Breast epithelium (tissue), 4 donors: ENCODE measurements at regions not wholly inside any gene's neighbourhood (a gene's known extent, or its start where the extent isn't known, plus 50 kb on each side); places are given as distances from the start of the nearest gene placed in this dataset.

Source experiments
- DNase-seq, 2 donors: peaks; one replicate each; pipeline ENCODE4 v3.0.0-alpha.2; 2019; ENCODE audit warnings: low spot score in 2 of 2
- H3K27ac ChIP-seq, 2 donors: fragments of 200-600 bp; sonication (generic) in 1 of 2; one replicate each; pipeline ENCODE4 v1.5.1; 2016 to 2019; ENCODE audit warnings: mild to moderate bottlenecking in 1 of 2
- H3K27me3 ChIP-seq, 2 donors: fragments of 200-600 bp; sonication (generic) in 1 of 2; one replicate each; pipeline versions ENCODE4 v1.5.1 to v1.6.0; 2017 to 2019; ENCODE audit warnings: control low read depth in 1 of 2, mild to moderate bottlenecking in 1 of 2
- H3K36me3 ChIP-seq: fragments of 200-600 bp; one replicate; pipeline ENCODE4 v1.5.1; 2019
- H3K4me1 ChIP-seq, 2 donors: fragments of 200-600 bp; sonication (generic); one replicate each; pipeline ENCODE4 v1.5.1; 2016 to 2019; ENCODE audit warnings: control low read depth in 1 of 2
- H3K4me3 ChIP-seq, 3 donors: fragments of 200-600 bp; sonication (generic); 1 replicate in 2 of 3; 2 replicates in 1 of 3; pipeline ENCODE4 v1.5.1; 2016 to 2019; ENCODE audit warnings: mild to moderate bottlenecking in 3 of 3, moderate library complexity in 2 of 3
- H3K9me3 ChIP-seq, 2 donors: fragments of 200-600 bp; sonication (generic) in 1 of 2; one replicate each; pipeline ENCODE4 v1.5.1; 2016 to 2019; ENCODE audit warnings: control low read depth in 1 of 2
- CTCF ChIP-seq, 3 donors: fragments of 450-650 bp; IDR thresholded peaks; one replicate each; pipeline ENCODE4 v1.5.1; 2016 to 2017; ENCODE audit warnings: antibody characterized with exemption in 3 of 3, mild to moderate bottlenecking in 3 of 3, moderate library complexity in 3 of 3
- POLR2A ChIP-seq: fragments of 450-650 bp; IDR thresholded peaks from one replicate; pipeline ENCODE4 v1.6.1; 2016; ENCODE audit warnings: antibody characterized with exemption, mild to moderate bottlenecking, moderate library complexity
- POLR2AphosphoS5 ChIP-seq, 3 donors: sonication (generic); formaldehyde crosslinking; IDR thresholded peaks; one replicate each; pipeline ENCODE4 v1.6.1; 2017; ENCODE audit warnings: antibody characterized with exemption in 3 of 3
- intact Hi-C: fragments of 100-400 bp; cut with DNase I; formaldehyde crosslinking; loops from one replicate; pipeline ENCODE4 v1.15.1; 2023; ENCODE audit warnings: low total_unique reads

- no peaks in the 10 kb centered on the region for H3K4me1 ChIP-seq
- intact Hi-C loops, result no loop called here
- no peaks in the 10 kb centered on the region for H3K27me3 ChIP-seq
- no peak overlapping the region for H3K4me3 ChIP-seq
- no peak for TF ChIP-seq POLR2A
- no peak for TF ChIP-seq CTCF (IDR thresholded peaks at IDR 0.05)
- no peak for TF ChIP-seq POLR2AphosphoS5 (IDR thresholded peaks at IDR 0.05)
- H3K9me3 ChIP-seq, result no peaks in the 10 kb centered on the region
- no peak overlapping the region for H3K27ac ChIP-seq
- no peaks in the 10 kb centered on the region for H3K36me3 ChIP-seq
- DNase-seq, result no peak
These were observed 266.3 kb downstream of the RPS24 start for GRCh38 chr10:78299851-78300468.

DNA sequence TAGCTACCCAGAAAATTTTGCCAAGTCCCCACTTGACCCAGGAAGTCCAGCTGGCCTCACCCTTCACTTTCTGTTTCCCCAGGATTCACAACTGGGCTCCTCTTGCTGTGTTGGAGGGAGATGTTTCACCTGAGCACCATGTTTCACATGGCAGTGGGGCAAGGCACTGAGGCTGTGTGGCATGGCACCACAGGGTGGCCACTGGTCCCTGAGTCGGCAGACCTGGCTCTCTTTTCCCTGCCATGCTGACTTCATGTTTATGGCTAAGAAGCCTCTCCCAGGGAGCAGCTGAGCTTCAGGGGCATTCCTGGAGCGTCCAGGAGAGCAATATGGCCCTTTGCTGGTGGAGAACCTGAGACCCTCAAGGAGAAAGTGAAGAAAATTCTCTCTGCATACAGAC, 266.9 kb downstream of the RPS24 start:
- no peak for DNase-seq
- no peaks in the 10 kb centered on the region for H3K36me3 ChIP-seq
- H3K27me3 ChIP-seq, result no peaks in the 10 kb centered on the region
- TF ChIP-seq POLR2AphosphoS5 (IDR thresholded peaks at IDR 0.05), result no peak
- TF ChIP-seq CTCF (IDR thresholded peaks at IDR 0.05), result no peak
- no peak for TF ChIP-seq POLR2A
- no peak overlapping the region for H3K27ac ChIP-seq
- H3K9me3 ChIP-seq, result no peaks in the 10 kb centered on the region
- no peaks in the 10 kb centered on the region for H3K4me1 ChIP-seq
- H3K4me3 ChIP-seq, result no peak overlapping the region
- intact Hi-C loops, result no loop called here

DNA sequence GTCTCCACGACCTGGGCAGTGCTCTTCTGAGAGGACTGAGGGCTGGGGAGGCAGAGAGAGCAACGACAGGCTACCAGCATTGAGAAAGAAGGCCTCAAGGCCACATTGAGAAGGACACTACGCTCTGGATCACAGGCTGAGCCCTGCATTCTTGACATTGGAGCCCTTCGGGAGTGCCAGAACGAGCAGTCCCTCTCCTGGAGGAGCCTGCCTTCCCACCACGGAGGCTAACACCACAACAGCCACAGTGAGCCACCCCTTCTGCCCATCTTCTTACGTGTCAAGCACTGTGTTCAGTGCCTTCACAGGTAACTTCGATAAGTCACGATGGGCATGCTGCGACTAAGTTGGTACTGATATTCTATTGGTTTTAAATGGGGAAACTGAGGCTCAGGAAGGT, 267.8 kb downstream of the RPS24 start:
- Histone ChIP-seq H3K4me3 (no peak overlapping the region), H3K27me3 (no peaks in the 10 kb centered on the region), H3K4me1 (no peaks in the 10 kb centered on the region), H3K36me3 (no peaks in the 10 kb centered on the region), H3K9me3 (no peaks in the 10 kb centered on the region), H3K27ac (peak overlapping the region in 1 of 2 donors; percentile 28)
- intact Hi-C loops, result no loop called here
- no peak for TF ChIP-seq POLR2A
- no peak for DNase-seq

GRCh38 chr10:78301891-78302738, 268.5 kb downstream of the RPS24 start:
- no peaks in the 10 kb centered on the region for H3K27me3 ChIP-seq
- no peaks in the 10 kb centered on the region for H3K36me3 ChIP-seq
- DNase-seq, result no peak
- no peaks in the 10 kb centered on the region for H3K4me1 ChIP-seq
- peak overlapping the region; percentile 80 to 90 for H3K27ac ChIP-seq
- H3K4me3 ChIP-seq, result peak overlapping the region; percentile 45 to 67 (median 66)
- TF ChIP-seq CTCF (IDR thresholded peaks at IDR 0.05), result no peak
- no peak for TF ChIP-seq POLR2A
- TF ChIP-seq POLR2AphosphoS5 (IDR thresholded peaks at IDR 0.05), result no peak
- no peaks in the 10 kb centered on the region for H3K9me3 ChIP-seq
- intact Hi-C loops, result no loop called here

GRCh38 chr10:78302739-78302988, 269.0 kb downstream of the RPS24 start:
- Histone ChIP-seq H3K4me3 (peak overlapping the region; percentile 45 to 67 (median 66)), H3K4me1 (no peaks in the 10 kb centered on the region), H3K27ac (peak overlapping the region; percentile 80 to 90), H3K27me3 (no peaks in the 10 kb centered on the region), H3K9me3 (no peaks in the 10 kb centered on the region), H3K36me3 (no peaks in the 10 kb centered on the region)
- TF ChIP-seq CTCF (IDR thresholded peaks at IDR 0.05), result no peak
- DNase-seq, result no peak
- intact Hi-C loops, result no loop called here
